ENCODE measurements at regions not wholly inside any gene's neighbourhood (a gene's known extent, or its start where the extent isn't known, plus 50 kb on each side); places are given as distances from the start of the nearest gene placed in this dataset.

DNA sequence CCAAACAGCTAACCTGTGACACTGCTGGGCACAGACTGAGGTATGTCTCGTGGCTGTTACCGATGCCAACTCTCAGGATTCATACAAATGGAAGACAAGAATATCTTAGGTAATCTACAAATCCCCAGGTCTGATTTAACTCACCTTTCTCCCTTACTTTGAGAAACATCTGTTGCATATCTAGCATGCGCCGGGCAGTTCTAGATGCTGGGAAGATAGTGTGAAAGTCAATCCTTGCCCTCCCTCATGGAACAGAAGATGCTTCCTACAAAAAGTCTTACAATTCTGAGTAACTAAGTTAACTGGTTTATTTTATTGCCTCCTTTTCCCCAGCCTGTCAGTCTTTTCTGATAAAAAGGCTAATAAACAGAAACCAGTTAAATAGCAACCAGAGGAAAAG lies 212.2 kb upstream of the FAT1 start:
- TF ChIP-seq, protein P1, sequence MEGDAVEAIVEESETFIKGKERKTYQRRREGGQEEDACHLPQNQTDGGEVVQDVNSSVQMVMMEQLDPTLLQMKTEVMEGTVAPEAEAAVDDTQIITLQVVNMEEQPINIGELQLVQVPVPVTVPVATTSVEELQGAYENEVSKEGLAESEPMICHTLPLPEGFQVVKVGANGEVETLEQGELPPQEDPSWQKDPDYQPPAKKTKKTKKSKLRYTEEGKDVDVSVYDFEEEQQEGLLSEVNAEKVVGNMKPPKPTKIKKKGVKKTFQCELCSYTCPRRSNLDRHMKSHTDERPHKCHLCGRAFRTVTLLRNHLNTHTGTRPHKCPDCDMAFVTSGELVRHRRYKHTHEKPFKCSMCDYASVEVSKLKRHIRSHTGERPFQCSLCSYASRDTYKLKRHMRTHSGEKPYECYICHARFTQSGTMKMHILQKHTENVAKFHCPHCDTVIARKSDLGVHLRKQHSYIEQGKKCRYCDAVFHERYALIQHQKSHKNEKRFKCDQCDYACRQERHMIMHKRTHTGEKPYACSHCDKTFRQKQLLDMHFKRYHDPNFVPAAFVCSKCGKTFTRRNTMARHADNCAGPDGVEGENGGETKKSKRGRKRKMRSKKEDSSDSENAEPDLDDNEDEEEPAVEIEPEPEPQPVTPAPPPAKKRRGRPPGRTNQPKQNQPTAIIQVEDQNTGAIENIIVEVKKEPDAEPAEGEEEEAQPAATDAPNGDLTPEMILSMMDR (IDR thresholded peaks at IDR 0.05; ENCODE audit: poor library complexity): no peak
- TF ChIP-seq EZH2 (IDR thresholded peaks at IDR 0.05; ENCODE audit: borderline replicate concordance): no peak
- no peak for TF ChIP-seq EZH2phosphoT487 (IDR thresholded peaks at IDR 0.05; ENCODE audit: low read depth, severe bottlenecking, unreplicated experiment)

All from hepatocyte (in vitro differentiated cells).